RWPE1 (cell line): ENCODE measurements at regions not wholly inside any gene's neighbourhood (a gene's known extent, or its start where the extent isn't known, plus 50 kb on each side); places are given as distances from the start of the nearest gene placed in this dataset.
"Not testable (repeated sequence)": the region's sequence is repeated elsewhere in the genome, so short reads cannot be mapped to it uniquely, and the experiment has no call there.

Experiments
- CTCF ChIA-PET: fragments of 350-600 bp; sonication (Branson Sonifier 250); formaldehyde crosslinking; extraction: SDS; loops from one replicate; lab custom pipeline; 2021; lab: Yijun Ruan, JAX
- POLR2A ChIA-PET: fragments of 400-600 bp; formaldehyde crosslinking; extraction: SDS; loops from one replicate; lab custom pipeline; 2020; ENCODE audit warnings: antibody characterized with exemption; ENCODE audit not compliant: low non-redundant PET; lab: Yijun Ruan, JAX
- DNase-seq: peaks from one replicate; pipeline ENCODE4 v3.0.0; 2012; ENCODE audit warnings: low spot score
- H3K27ac ChIP-seq: fragments of 450-650 bp; 2 replicates; pipeline ENCODE4 v1.5.1; 2017
- TF ChIP-seq, protein P1 (sequence below): fragments of 450-650 bp; conservative IDR thresholded peaks from 2 replicates; pipeline ENCODE4 v1.5.1; 2017; ENCODE audit warnings: low read depth, mild to moderate bottlenecking

DNA sequence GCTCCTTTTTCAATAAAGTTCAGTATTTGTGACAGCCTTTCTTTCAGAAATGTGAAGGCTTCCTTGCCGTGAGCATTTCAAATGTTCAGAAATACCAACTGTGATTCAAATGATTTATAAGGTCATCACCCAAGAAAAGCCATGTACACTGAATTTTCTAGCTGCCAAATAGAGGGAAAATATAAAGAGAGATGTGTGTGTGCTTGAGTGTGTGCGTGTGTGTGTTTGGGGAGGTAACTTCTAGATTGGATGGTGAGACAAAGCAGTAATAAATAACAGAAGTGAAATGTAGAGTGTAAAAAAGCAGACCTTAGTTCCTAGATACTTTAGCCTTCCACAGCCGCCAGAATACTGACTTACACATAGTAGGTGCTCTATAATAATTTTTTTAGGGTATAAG, 577.4 kb downstream of the TBL1XR1 start:
- TF ChIP-seq, protein P1, sequence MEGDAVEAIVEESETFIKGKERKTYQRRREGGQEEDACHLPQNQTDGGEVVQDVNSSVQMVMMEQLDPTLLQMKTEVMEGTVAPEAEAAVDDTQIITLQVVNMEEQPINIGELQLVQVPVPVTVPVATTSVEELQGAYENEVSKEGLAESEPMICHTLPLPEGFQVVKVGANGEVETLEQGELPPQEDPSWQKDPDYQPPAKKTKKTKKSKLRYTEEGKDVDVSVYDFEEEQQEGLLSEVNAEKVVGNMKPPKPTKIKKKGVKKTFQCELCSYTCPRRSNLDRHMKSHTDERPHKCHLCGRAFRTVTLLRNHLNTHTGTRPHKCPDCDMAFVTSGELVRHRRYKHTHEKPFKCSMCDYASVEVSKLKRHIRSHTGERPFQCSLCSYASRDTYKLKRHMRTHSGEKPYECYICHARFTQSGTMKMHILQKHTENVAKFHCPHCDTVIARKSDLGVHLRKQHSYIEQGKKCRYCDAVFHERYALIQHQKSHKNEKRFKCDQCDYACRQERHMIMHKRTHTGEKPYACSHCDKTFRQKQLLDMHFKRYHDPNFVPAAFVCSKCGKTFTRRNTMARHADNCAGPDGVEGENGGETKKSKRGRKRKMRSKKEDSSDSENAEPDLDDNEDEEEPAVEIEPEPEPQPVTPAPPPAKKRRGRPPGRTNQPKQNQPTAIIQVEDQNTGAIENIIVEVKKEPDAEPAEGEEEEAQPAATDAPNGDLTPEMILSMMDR, result no peak
- DNase-seq, result no peak
- H3K27ac ChIP-seq, result no peak overlapping the region
- ChIA-PET POLR2A (no interaction called here), CTCF (no interaction called here)

- no peak overlapping the region for H3K27ac ChIP-seq
- DNase-seq, result no peak
- TF ChIP-seq, protein P1, result no peak
- CTCF ChIA-PET, result no interaction called here
- POLR2A ChIA-PET, result no interaction called here
These were observed 581.5 kb downstream of the TBL1XR1 start for GRCh38 chr3:176615826-176616225.

DNA sequence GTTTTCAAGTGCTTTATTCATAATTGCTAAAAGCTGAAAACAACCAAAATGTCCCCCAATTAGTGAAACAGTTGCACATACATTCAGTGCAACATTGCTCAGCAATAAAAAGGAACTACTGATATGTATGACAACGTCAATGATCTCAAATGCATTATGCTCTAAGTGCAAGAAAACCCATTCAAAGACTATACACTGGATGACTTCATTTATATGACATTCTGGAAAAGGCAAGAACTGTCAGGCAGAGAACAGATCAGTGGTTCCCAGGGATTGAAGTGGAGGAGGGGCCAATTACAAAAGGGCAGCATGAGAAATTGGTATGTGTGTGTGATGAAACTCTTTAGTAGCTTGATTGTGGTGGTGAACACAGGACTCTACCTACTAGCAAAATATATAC, 585.6 kb downstream of the TBL1XR1 start:
- no peak overlapping the region for H3K27ac ChIP-seq
- CTCF ChIA-PET, result no interaction called here
- DNase-seq, result no peak
- POLR2A ChIA-PET, result no interaction called here
- TF ChIP-seq, protein P1, result no peak

DNA sequence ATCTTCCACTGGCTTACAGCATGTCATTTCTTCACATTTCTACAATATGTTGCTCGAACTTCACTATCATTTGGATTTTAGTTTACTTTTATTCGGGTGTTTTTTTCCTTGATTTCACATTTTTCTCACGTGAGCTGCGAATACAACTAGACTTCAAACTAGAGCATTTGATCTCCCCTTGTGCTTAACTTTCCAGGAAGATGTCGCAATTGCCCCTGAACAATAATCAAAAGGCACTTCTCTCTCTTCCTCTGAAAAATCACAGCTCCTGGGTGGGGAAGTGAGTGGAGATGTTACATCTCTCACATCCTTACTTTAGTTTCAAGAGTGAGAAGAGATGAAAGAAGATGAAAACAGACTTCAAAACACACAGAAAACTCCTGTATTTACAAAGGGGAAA, 587.9 kb downstream of the TBL1XR1 start:
- TF ChIP-seq, protein P1, result no peak
- H3K27ac ChIP-seq, result no peak overlapping the region
- DNase-seq, result no peak
- POLR2A ChIA-PET, result no interaction called here
- CTCF ChIA-PET, result no interaction called here

DNA sequence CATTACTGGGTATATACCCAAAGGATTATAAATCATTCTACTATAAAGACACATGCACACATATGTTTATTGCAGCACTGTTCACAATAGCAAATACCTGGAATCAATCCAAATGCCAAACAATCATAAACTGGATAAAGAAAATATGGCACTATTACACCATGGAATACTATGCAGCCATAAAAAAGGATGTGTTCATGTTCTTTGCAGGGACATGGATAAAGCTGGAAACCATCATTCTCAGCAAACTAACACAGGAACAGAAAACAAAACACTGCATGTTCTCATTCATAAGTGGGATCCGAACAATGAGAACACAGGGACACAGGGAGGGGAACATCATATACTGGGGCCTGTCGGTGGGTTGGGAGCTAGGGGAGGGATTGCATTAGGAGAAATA, 591.7 kb downstream of the TBL1XR1 start:
- H3K27ac ChIP-seq, DNase-seq, CTCF ChIA-PET, POLR2A ChIA-PET: not testable (repeated sequence)

GRCh38 chr3:176595307-176595706, 602.0 kb downstream of the TBL1XR1 start:
- no peak for DNase-seq
- H3K27ac ChIP-seq, result no peak overlapping the region
- TF ChIP-seq, protein P1, result no peak
- POLR2A ChIA-PET, result no interaction called here
- CTCF ChIA-PET, result no interaction called here

- POLR2A ChIA-PET, result no interaction called here
These were observed 606.6 kb downstream of the TBL1XR1 start for GRCh38 chr3:176590722-176591121.

More at GRCh38 chr3:176590722-176591121, 606.6 kb downstream of the TBL1XR1 start:
- H3K27ac ChIP-seq, result no peak overlapping the region
- no peak for DNase-seq
- CTCF ChIA-PET, result no interaction called here
- TF ChIP-seq, protein P1, result no peak
